Myocyte (in vitro differentiated cells): ENCODE measurements at regions not wholly inside any gene's neighbourhood (a gene's known extent, or its start where the extent isn't known, plus 50 kb on each side); places are given as distances from the start of the nearest gene placed in this dataset.
A peak's percentile ranks its signal among the peaks of the same experiment; 100 is the strongest.
"Not testable (repeated sequence)": the region's sequence is repeated elsewhere in the genome, so short reads cannot be mapped to it uniquely, and the experiment has no call there.

ENCODE experiments used
- DNase-seq: peaks from one replicate; pipeline ENCODE4 v3.0.0-alpha.2; 2012; ENCODE audit warnings: low read depth

- DNase-seq: no peak
Observed at GRCh38 chr2:161480123-161480522, 64.0 kb downstream of the TBR1 start.

- DNase-seq: no peak
Observed at GRCh38 chr2:161481619-161482018, 65.5 kb downstream of the TBR1 start.

GRCh38 chr2:161484061-161484460 lies 68.0 kb downstream of the TBR1 start:
- DNase-seq: no peak

DNA sequence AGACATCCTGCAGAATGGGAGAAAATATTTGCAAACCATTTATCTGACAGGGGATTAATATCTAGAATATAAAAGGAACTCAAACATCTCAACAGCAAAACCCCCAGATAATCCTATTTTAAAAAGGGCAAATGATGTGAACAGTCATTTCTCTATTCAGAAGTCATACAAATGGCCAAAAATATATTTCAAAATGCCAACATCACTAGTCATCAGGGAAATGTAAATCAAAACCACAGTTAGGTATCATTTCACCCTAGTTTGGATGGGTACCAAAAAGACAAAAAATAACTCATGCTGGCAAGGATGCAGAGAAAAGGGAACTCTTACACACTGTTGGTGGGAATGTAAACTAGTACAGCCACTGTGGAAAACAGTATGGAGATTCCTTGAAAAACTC lies 70.0 kb downstream of the TBR1 start:
- DNase-seq: peak; percentile 3

DNA sequence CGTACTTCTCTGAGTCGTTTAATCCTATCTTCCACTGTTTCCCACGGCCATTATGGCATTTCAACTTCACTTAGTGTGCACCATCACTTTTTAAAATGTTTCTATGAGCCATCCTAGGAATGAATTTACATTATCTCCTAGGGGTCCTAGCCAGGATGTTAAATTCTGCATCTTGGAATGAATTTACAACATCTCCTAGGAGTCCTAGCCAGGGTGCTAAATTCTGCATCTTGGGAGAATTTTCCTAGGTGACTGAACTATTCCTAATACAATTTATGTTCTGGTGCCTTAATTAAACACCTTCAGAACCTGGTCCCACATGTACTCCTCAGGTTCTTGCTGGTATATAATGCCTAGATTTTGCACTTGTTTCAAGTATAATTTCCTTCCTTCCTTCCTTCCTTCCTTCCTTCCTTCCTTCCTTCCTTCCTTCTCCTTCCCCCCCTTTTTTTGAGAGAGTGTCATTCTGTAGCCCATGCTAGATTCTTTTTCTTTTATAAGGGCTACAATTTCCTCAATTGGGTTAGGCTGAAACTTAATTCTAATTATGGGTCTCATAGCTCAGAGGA lies 72.1 kb downstream of the TBR1 start:
- DNase-seq: no peak

DNA sequence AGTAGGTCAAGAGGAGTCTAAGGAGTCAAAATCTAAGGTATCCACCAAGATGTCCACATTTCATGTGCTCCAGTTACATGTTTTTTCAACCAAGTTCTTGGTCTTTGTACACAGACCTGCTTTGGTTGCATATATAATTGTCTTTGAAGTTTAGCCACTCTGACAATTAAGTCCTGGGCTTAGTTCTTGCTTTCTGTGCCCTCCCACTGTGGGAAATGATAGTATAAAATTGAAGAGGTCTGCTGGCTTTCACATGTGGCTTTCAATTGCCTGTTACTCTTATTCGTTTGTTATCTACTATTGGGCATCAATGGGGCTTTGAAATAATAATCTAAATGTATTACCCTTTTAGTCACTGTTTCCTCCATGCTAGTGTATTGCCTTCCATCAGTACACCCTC lies 72.8 kb downstream of the TBR1 start:
- no peak for DNase-seq

DNA sequence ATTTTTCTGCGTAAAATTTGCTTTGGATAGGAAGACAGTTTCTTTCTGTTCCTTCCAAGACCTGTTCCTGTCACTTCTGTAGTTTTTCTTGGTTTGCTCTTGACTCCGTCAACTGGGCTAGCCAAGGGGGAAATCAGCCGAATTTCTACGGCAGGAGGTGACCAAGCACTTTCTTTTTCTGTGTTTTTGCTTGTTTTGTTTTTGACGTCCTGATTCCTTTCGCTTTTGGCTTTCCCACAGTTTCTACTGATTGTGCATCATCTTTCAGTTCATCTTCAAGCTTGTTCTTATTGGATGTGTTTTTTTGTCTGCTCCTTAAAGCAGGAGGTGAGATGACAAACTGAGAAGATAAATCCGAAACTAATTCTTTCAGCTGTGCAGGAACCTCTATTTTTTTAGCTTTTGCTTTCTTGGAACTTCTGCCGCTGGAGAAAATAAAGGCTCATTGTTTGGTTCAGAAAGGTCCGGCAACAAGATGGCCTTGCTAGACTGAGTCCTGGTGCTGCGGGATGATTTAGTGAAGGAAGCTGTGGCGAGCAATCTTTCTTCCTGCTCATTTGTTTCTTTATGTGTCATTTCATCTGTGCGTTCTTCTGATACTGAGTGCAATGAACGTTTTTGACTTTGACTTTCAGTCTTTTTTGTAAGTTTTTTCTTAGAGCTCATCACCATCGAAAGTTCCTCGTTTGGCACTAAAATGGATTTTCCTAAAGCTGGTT lies 85.0 kb downstream of the TBR1 start:
- DNase-seq: not testable (repeated sequence)

DNA sequence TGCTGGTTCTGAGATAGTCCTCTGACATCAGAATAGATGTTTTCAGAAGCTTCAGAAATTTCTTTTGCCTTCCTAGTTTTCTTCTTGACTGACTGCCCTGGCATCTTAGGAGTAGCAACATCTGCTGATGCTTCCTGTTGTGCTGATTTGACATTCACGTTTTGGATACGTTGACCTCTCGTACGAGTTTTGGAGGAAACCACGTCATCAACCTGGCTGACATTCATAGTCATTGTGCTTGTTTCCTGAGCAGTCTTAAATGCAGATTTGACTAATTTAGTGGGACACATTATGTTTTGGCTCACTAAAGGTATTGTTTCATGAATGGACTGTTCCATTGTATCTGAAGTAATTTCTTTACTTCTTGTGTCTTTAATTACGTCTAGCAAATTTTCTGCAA lies 86.2 kb downstream of the TBR1 start:
- not testable (repeated sequence) for DNase-seq

DNA sequence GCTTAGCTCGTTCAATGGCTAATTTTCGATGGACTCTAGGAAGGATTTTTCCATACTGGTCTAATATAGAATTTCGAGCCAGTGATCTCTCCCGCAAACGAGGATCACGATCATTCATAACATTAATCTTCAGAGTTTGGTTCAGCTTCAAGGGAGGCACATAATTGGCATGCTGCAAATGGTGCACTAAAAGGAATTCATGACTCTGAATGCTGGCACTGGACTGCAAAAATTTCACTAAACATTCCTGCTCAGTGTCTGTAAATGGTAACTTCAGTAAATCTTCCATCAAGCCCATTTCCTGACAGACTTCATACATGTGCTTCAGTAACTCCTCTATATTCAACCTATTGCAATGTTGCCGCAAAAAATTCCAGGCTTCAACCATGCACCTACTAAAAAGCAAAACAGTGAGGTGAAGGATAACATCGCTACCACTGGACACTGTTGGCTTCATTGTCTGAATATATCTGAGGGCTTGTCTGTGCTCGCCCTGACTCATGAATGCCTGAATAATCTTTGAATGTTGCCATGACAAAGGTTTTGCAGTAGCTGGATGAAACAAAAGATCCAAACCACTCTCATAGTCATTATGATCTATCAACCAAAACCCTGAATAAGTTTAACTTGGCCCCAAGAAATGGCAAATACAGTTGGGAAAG lies 88.7 kb downstream of the TBR1 start:
- not testable (repeated sequence) for DNase-seq

DNA sequence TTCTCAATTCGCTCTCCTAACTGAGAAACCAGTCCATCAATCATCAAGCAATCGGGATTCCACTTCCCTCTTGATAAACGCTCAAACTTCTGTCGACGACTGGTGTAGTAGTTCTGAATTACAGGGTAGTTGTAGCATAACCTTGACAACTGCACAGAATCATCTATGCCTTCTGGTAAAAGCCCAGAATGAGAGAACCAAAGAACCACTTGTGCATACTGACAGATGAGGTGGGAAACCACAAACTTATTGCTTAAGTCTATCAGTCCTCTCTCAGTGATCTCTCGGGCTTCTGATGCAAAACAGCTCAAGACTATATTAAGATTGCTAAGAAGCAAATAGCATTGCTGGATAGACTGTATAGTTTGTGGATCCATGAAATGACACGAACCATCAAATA lies 89.4 kb downstream of the TBR1 start:
- DNase-seq: not testable (repeated sequence)

DNA sequence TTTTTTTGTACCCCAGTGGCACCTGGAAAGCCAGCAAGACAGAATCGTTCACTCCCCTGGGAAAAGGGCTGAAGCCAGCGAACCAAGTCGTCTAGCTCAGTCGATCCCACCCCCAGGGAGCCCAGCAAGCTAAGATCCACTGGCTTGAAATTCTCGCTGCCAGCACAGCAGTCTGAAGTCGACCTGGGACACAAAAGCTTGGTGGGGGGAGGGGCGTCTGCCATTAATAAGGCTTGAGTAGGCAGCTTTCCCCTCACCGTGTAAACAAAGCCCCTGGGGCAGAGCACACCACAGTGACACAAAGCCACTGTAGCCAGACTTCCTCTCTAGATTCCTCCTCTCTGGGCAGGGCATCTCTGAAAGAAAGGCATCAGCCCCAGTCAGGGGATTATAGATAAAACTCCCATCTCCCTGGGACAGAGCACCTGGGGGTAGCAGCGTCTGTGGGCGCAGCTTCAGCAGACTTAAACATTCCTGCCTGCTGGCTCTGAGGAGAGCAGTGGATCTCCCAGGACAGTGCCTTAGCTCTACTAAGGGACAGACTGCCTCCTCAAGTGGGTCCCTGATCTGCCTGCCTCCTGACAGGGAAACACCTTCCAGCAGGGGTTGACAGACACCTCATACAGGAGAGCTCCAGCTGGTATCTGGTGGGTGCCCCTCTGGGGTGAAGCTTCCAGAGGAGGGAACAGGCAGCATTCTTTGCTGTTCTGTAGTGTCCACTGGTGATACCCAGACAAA lies 97.4 kb downstream of the TBR1 start:
- DNase-seq: not testable (repeated sequence)

DNA sequence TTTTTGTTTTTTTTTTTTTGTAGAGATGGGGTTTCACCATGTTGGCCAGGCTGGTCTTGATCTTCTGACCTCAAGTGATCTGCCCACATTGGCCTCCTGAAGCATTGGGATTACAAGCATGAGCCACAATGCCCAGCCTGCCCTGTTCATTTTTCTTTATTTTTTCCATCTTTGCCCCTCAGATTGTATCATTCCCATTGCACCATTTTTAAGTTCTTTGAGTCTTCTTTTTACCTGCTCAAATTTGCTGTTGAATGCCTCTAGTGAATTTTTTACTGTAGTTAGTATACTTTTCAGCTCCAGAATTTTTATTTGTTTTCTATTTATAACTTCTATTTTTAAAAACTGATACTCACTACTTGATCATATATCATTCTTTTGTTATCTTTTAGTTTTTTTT lies 101.4 kb upstream of the SLC4A10 start:
- DNase-seq: no peak

GRCh38 chr2:161533218-161533617 lies 91.0 kb upstream of the SLC4A10 start:
- peak; percentile 13 for DNase-seq

GRCh38 chr2:161546635-161547034 lies 77.6 kb upstream of the SLC4A10 start:
- no peak for DNase-seq

DNA sequence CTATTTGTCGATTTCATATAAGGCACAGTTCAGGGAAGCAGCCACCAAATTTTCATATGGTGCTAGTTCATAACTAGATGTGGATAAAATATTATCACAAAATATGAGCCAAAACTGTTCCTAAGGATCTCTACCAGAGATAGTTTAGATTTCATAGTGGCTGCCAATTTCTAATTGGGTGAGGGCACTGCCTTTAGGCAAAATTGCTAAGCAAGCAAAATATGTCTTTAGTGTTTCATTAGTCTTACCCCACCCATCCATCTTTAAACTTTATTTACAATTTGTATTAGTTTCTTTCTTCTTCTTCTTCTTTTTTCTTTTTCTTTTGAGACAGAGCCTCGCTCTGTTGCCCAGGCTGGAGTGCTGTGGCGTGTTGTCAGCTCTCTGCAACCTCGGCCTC lies 77.1 kb upstream of the SLC4A10 start:
- DNase-seq: no peak

GRCh38 chr2:161552015-161552414 lies 72.2 kb upstream of the SLC4A10 start:
- no peak for DNase-seq

DNA sequence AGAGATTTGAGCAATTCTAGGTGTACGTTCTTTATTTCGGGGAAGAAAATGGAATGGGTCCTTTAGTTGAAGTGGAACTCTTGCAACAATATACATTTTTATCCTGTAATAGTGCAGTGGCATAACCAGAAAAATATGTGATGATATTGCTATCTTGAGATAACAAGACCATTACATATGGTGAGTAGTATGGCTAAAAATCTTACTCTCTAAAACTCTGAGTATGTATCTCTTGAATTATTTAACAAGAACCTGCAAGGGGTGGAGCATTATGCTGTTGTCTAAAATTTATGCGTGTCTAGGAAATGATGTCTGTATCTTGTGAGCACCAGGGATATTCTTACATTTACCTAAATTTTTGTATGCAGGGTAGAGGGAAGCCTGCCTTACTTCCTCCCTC lies 68.4 kb upstream of the SLC4A10 start:
- DNase-seq: no peak

GRCh38 chr2:161556440-161556839 lies 67.8 kb upstream of the SLC4A10 start:
- no peak for DNase-seq

GRCh38 chr2:161557538-161557937 lies 66.7 kb upstream of the SLC4A10 start:
- DNase-seq: no peak

- no peak for DNase-seq
Observed at GRCh38 chr2:161564906-161565305, 59.3 kb upstream of the SLC4A10 start.

GRCh38 chr2:161569401-161569800 lies 54.8 kb upstream of the SLC4A10 start:
- DNase-seq: no peak

- peak; percentile 18 for DNase-seq
Observed at GRCh38 chr2:161570424-161571050, 53.7 kb upstream of the SLC4A10 start.
